ENCODE measurements at regions not wholly inside any gene's neighbourhood (a gene's known extent, or its start where the extent isn't known, plus 50 kb on each side); places are given as distances from the start of the nearest gene placed in this dataset.
A peak's percentile ranks its signal among the peaks of the same experiment; 100 is the strongest.

DNA sequence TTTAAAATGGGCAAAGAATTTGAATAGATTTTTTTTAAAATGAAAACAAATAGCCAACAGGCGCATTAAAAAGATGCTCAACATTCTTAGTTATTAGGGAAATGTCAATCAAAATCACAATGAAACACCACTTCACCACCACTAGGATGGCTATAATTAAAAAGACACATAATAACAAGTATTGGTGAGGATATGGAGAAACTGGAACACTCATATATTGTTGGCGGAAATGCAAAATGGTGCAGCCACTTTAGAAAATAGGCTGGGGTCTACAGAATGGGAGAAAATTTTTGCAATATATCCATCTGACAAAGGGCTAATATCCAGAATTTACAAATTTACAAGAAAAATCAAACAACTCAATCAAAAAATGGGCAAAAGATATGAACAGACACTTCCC is 107.8 kb upstream of the FOXD3 start:
- no peak for DNase-seq

- DNase-seq = no peak
Measured at GRCh38 chr1:63223426-63223825, 98.9 kb upstream of the FOXD3 start.

GRCh38 chr1:63230722-63231121 is 91.6 kb upstream of the FOXD3 start:
- DNase-seq = no peak

GRCh38 chr1:63238721-63239120 is 83.6 kb upstream of the FOXD3 start:
- peak; percentile 13 for DNase-seq

DNA sequence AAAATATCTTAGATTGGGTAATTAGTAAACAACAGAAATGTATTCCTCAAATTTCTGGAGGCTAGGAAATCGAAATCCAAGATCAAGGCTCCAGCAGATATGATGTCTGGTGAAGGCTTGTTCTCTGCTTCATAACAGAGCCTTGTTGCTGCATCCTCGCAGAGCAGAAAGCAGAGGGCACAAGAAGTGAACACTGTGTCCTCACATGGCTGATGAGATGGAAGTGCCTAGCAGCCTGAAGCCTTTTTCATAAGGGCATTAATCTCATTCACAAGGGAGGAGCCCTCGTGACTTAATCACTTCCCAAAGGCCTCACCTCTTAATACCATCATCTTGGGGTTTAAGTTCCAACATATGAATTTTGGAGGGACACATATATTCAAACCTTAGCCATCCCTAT is 77.2 kb upstream of the FOXD3 start:
- DNase-seq = no peak

DNA sequence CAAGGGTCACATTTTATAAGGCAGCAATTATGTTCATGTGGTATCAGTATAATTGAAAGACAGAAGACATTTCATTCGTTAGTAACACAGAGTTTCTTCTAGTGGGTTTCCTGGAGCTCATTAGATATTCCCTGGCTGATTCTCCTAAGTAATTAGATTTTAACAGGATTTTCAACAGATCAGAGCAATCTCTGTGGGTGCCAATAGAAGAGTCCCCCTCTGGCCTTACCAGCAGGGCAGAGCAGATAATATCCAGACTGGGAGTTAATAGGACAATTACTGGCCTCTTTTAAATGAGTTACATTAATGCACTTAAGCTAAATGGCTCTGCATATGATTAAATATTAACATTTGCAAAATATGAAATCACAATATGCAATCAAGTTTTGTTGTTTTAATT is 74.2 kb upstream of the FOXD3 start:
- no peak for DNase-seq

GRCh38 chr1:63255153-63255552 is 67.2 kb upstream of the FOXD3 start:
- DNase-seq = no peak

DNA sequence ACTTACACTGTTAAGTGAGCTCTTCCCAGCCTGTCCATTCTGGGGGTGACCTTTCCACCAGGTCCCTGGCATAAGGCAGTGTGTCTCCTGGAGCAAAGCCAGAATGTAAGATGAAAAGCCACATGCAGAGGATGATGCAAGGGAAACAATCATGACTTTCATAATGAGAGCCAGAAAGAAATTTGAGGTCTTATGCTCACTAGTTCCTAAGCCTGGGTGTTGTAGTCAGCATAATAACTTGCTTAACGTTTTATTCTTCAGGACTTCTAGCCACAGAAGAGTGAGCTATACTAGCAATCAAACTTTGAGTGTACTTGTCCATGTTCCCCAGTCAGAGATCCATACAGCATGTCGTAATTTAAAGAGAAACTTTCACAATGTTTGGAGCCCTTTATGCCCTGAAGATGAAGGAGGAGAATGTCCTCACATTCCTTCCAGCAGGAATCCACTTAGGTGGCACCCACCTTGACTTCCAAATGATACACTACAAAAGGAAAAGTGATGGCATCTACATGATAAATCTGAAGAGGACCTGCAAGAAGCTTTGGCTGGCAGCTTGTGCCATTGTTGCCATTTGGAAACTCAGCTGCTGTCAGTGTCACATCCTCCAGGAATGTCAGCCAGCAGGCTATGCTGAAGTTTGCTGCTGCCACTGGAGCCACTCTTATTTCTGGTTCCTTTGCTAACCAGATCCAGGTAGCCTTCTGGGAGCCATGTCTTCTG is 60.5 kb upstream of the FOXD3 start:
- no peak for DNase-seq

- no peak for DNase-seq
Measured at GRCh38 chr1:63262459-63262770, 60.0 kb upstream of the FOXD3 start.

DNA sequence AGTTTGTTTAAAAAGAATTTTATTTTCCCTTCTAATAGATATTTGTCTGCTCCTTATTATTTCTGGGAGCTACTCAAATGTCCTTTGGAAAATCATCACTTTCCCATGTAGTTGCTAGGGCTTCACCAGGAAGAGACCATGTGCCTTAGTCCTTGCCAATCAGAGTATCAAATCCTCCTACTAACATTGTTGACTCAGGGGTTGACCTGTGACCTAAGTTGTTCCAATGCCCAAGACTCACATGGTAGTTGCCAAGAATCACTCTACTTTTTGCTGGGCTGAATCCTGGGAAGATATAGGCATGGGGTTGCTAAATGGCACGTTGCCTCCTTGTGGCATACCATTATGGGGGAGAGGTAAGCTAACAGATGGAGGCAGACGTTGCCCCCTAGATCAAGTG is 58.2 kb upstream of the FOXD3 start:
- DNase-seq = no peak

- no peak for DNase-seq
Measured at GRCh38 chr1:63266857-63267256, 55.5 kb upstream of the FOXD3 start.

DNA sequence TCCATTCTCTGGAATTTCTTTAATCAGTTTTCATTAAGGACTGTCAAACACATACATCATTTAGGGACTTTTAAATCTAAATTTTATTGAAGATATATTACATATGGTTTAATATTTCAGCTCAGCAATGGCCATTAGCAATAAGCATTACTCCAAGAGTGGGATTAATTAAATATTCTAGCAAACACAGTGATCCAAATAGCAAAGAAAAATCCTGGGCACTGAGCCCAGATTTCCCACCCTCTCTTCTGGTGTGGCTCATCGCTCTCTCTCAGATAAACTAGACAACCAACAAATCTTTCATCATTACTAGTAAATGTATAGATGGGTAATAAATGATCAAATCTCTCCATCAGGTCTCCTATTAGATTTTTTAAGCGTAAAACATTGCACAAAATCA is 53.5 kb upstream of the FOXD3 start:
- no peak for DNase-seq

DNA sequence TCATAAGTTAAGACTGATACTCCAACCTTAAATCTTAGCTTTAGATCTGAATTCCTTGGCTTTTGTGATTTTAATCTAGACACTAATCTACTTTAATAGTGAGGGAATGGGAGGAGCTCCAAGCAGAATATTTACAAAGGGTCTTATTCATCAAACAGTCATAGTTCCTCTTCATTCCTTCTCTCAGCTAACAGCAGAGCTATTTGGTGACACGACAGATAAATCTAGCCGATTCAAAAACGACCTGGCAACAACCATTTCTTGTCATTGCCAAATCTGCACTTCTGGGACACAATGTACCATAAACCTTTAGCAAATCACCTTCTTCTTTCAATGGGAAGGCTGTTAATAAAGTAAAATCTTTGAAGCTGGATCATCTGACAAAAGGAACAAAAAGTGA is 52.8 kb upstream of the FOXD3 start:
- DNase-seq = no peak
